A673 (cell line): ENCODE measurements at regions not wholly inside any gene's neighbourhood (a gene's known extent, or its start where the extent isn't known, plus 50 kb on each side); places are given as distances from the start of the nearest gene placed in this dataset.

Source experiments
- EZH2 ChIP-seq: fragments of 200-600 bp; sonication (generic); IDR thresholded peaks from 2 replicates; pipeline ENCODE4 v1.6.1; 2017; ENCODE audit warnings: borderline replicate concordance, low read depth, mild to moderate bottlenecking, mixed read lengths, antibody characterized with exemption, low read length; ENCODE audit not compliant: poor library complexity, severe bottlenecking
- TF ChIP-seq, protein P1 (sequence below): fragments of 300-800, 200-600 bp; sonication (generic); conservative IDR thresholded peaks from 2 replicates; pipeline ENCODE4 v1.5.1; 2017; ENCODE audit warnings: low read depth, mild to moderate bottlenecking, antibody characterized with exemption, low read length, moderate library complexity, mixed read lengths

DNA sequence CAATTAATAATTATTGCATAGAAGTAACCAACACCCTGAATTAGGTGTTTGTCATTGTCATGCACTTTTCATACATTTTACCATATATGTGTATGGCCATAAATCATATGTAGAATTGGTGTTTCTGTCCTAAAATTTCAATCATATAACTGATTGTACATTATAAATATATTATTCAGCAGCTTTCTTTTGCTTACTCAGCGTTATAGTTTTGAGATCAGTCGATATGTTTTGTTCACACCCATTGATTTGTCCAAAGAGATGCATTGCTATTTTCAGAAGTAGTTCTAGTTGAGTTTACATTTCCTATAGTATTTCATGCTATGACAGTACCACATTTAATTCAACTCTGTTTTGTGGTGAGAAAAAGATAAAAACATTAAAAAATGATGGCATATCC lies 50.5 kb upstream of the PARP4 start:
- TF ChIP-seq, protein P1, sequence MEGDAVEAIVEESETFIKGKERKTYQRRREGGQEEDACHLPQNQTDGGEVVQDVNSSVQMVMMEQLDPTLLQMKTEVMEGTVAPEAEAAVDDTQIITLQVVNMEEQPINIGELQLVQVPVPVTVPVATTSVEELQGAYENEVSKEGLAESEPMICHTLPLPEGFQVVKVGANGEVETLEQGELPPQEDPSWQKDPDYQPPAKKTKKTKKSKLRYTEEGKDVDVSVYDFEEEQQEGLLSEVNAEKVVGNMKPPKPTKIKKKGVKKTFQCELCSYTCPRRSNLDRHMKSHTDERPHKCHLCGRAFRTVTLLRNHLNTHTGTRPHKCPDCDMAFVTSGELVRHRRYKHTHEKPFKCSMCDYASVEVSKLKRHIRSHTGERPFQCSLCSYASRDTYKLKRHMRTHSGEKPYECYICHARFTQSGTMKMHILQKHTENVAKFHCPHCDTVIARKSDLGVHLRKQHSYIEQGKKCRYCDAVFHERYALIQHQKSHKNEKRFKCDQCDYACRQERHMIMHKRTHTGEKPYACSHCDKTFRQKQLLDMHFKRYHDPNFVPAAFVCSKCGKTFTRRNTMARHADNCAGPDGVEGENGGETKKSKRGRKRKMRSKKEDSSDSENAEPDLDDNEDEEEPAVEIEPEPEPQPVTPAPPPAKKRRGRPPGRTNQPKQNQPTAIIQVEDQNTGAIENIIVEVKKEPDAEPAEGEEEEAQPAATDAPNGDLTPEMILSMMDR: no peak
- no peak for TF ChIP-seq EZH2
